Mesendoderm (in vitro differentiated cells): ENCODE measurements at regions not wholly inside any gene's neighbourhood (a gene's known extent, or its start where the extent isn't known, plus 50 kb on each side); places are given as distances from the start of the nearest gene placed in this dataset.

Experiments
- DNase-seq: peaks from one replicate; pipeline ENCODE4 v3.0.0; 2013
- H2AK5ac ChIP-seq: 2 replicates; pipeline ENCODE4 v1.6.1; 2013; ENCODE audit warnings: low read length, inconsistent platforms
- H2BK120ac ChIP-seq: 2 replicates; pipeline ENCODE4 v1.6.1; 2013; ENCODE audit warnings: low read depth, mild to moderate bottlenecking, low read length, moderate library complexity, mixed read lengths
- H2BK15ac ChIP-seq: replicated peaks from 2 replicates; pipeline ENCODE4 v1.6.1; 2013; ENCODE audit warnings: low read depth, mild to moderate bottlenecking, moderate library complexity
- H2BK5ac ChIP-seq: 2 replicates; pipeline ENCODE4 v1.6.1; 2013; ENCODE audit warnings: low read length, inconsistent platforms
- H3K18ac ChIP-seq: 2 replicates; pipeline ENCODE4 v1.6.1; 2013; ENCODE audit warnings: mild to moderate bottlenecking, low read length, mixed read lengths
- H3K23ac ChIP-seq: one replicate; pipeline ENCODE4 v1.6.1; 2013; ENCODE audit warnings: low read length
- H3K27ac ChIP-seq: 2 replicates; pipeline ENCODE4 v1.5.1; 2013; ENCODE audit warnings: low read depth, mild to moderate bottlenecking, inconsistent platforms, low read length, moderate library complexity
- H3K27me3 ChIP-seq: 2 replicates; pipeline ENCODE4 v1.6.1; 2013; ENCODE audit warnings: low read length, control low read depth, mild to moderate bottlenecking, inconsistent platforms; ENCODE audit not compliant: insufficient read depth, poor library complexity
- H3K36me3 ChIP-seq: 2 replicates; pipeline ENCODE4 v1.6.1; 2013; ENCODE audit warnings: low read length, inconsistent platforms; ENCODE audit not compliant: control insufficient read depth, insufficient read depth
- H3K4ac ChIP-seq: one replicate; pipeline ENCODE4 v1.6.1; 2013; ENCODE audit warnings: low read depth, mild to moderate bottlenecking, low read length, moderate library complexity
- H3K4me1 ChIP-seq: 2 replicates; pipeline ENCODE4 v1.6.1; 2013; ENCODE audit warnings: low read depth, low read length, inconsistent platforms; ENCODE audit not compliant: control insufficient read depth
- H3K4me2 ChIP-seq: 2 replicates; pipeline ENCODE4 v1.6.1; 2013; ENCODE audit warnings: low read length
- H3K4me3 ChIP-seq: 2 replicates; pipeline ENCODE4 v1.5.1; 2013; ENCODE audit warnings: mild to moderate bottlenecking, low read length
- H3K56ac ChIP-seq: one replicate; pipeline ENCODE4 v1.6.1; 2013; ENCODE audit warnings: low read length
- H3K79me1 ChIP-seq: 2 replicates; pipeline ENCODE4 v1.6.1; 2013; ENCODE audit warnings: low read length, inconsistent platforms
- H3K79me2 ChIP-seq: 2 replicates; pipeline ENCODE4 v1.6.1; 2013; ENCODE audit warnings: mild to moderate bottlenecking, low read length; ENCODE audit not compliant: control insufficient read depth, insufficient read depth
- H3K9ac ChIP-seq: 2 replicates; pipeline ENCODE4 v1.6.1; 2013; ENCODE audit warnings: low read length, inconsistent platforms
- H4K5ac ChIP-seq: one replicate; pipeline ENCODE4 v1.6.1; 2013; ENCODE audit warnings: low read length
- H4K8ac ChIP-seq: one replicate; pipeline ENCODE4 v1.6.1; 2013; ENCODE audit warnings: low read depth, mild to moderate bottlenecking, control low read depth, low read length, moderate library complexity
- WGBS: extraction: QIAGEN DNeasy Blood & Tissue Kit; methylation state at CpG from one replicate; pipeline ENCODE4 v1.1.7; 2013; ENCODE audit warnings: low lambda C conversion rate, missing lambda C conversion rate; ENCODE audit not compliant: insufficient coverage; ENCODE audit errors: extremely low coverage; 5-methylcytosine and 5-hydroxymethylcytosine counted together

GRCh38 chr21:16891821-16892220, 621.0 kb upstream of the CXADR start:
- DNase-seq = peak; percentile 76
- Histone ChIP-seq H3K79me1 (no peaks in the 10 kb centered on the region), H2AK5ac (no peak overlapping the region), H4K5ac (no peak overlapping the region), H3K56ac (no peak overlapping the region), H3K27ac (no peak overlapping the region), H3K79me2 (no peaks in the 10 kb centered on the region), H3K4me3 (no peak overlapping the region), H3K27me3 (no peaks in the 10 kb centered on the region), H4K8ac (no peak overlapping the region), H2BK120ac (no peak overlapping the region), H3K4ac (no peak overlapping the region), H3K4me2 (no peak overlapping the region), H2BK15ac (no peak overlapping the region), H2BK5ac (no peak overlapping the region), H3K23ac (no peak overlapping the region), H3K9ac (no peak overlapping the region), H3K36me3 (no peaks in the 10 kb centered on the region), H3K4me1 (no peaks in the 10 kb centered on the region), H3K18ac (no peak overlapping the region)
- WGBS = no CpG with 5 or more reads among the region's 1 CpG

- Histone ChIP-seq H3K79me2 (no peaks in the 10 kb centered on the region), H2BK15ac (no peak overlapping the region), H4K5ac (no peak overlapping the region), H3K9ac (no peak overlapping the region), H3K4me3 (no peak overlapping the region), H3K4me1 (no peaks in the 10 kb centered on the region), H2BK120ac (no peak overlapping the region), H3K27ac (no peak overlapping the region), H3K79me1 (no peaks in the 10 kb centered on the region), H3K18ac (no peak overlapping the region), H4K8ac (no peak overlapping the region), H2BK5ac (no peak overlapping the region), H2AK5ac (no peak overlapping the region), H3K4me2 (no peak overlapping the region), H3K23ac (no peak overlapping the region), H3K56ac (no peak overlapping the region), H3K27me3 (no peaks in the 10 kb centered on the region), H3K4ac (no peak overlapping the region), H3K36me3 (no peaks in the 10 kb centered on the region)
- DNase-seq = no peak
- no CpG with 5 or more reads among the region's 1 CpG for WGBS
Observed at GRCh38 chr21:16900685-16901084, 612.2 kb upstream of the CXADR start.

GRCh38 chr21:16908077-16908476, 604.8 kb upstream of the CXADR start:
- no peak overlapping the region for H3K4me3 ChIP-seq
- H2AK5ac ChIP-seq = no peak overlapping the region
- H4K8ac ChIP-seq = no peak overlapping the region
- H3K56ac ChIP-seq = no peak overlapping the region
- H3K27me3 ChIP-seq = no peaks in the 10 kb centered on the region
- H2BK5ac ChIP-seq = no peak overlapping the region
- WGBS = no CpG with 5 or more reads among the region's 1 CpG
- H3K36me3 ChIP-seq = no peaks in the 10 kb centered on the region
- H4K5ac ChIP-seq = no peak overlapping the region
- H3K4ac ChIP-seq = no peak overlapping the region
- H2BK120ac ChIP-seq = no peak overlapping the region
- H3K27ac ChIP-seq = no peak overlapping the region
- H3K79me1 ChIP-seq = no peaks in the 10 kb centered on the region
- no peak overlapping the region for H3K23ac ChIP-seq
- no peak overlapping the region for H2BK15ac ChIP-seq
- H3K79me2 ChIP-seq = no peaks in the 10 kb centered on the region
- H3K4me1 ChIP-seq = no peaks in the 10 kb centered on the region
- no peak overlapping the region for H3K9ac ChIP-seq
- no peak overlapping the region for H3K18ac ChIP-seq
- DNase-seq = no peak
- no peak overlapping the region for H3K4me2 ChIP-seq

GRCh38 chr21:16910435-16911165, 602.2 kb upstream of the CXADR start:
- no peaks in the 10 kb centered on the region for H3K4me1 ChIP-seq
- H4K5ac ChIP-seq = no peak overlapping the region
- H3K79me2 ChIP-seq = no peaks in the 10 kb centered on the region
- no peak overlapping the region for H3K23ac ChIP-seq
- no CpG with 5 or more reads among the region's 4 CpGs for WGBS
- no peak overlapping the region for H2AK5ac ChIP-seq
- H3K27me3 ChIP-seq = no peaks in the 10 kb centered on the region
- H2BK120ac ChIP-seq = no peak overlapping the region
- no peak overlapping the region for H3K4ac ChIP-seq
- H3K36me3 ChIP-seq = no peaks in the 10 kb centered on the region
- no peak overlapping the region for H2BK5ac ChIP-seq
- no peak for DNase-seq
- H3K9ac ChIP-seq = no peak overlapping the region
- no peak overlapping the region for H3K18ac ChIP-seq
- no peaks in the 10 kb centered on the region for H3K79me1 ChIP-seq
- no peak overlapping the region for H3K4me2 ChIP-seq
- H4K8ac ChIP-seq = no peak overlapping the region
- H2BK15ac ChIP-seq = no peak overlapping the region
- no peak overlapping the region for H3K4me3 ChIP-seq
- H3K27ac ChIP-seq = no peak overlapping the region
- no peak overlapping the region for H3K56ac ChIP-seq

- H2BK15ac ChIP-seq = no peak overlapping the region
- no peaks in the 10 kb centered on the region for H3K79me2 ChIP-seq
- DNase-seq = no peak
- H4K8ac ChIP-seq = no peak overlapping the region
- no peak overlapping the region for H3K23ac ChIP-seq
- no peaks in the 10 kb centered on the region for H3K27me3 ChIP-seq
- H3K27ac ChIP-seq = no peak overlapping the region
- no peak overlapping the region for H3K4ac ChIP-seq
- H3K56ac ChIP-seq = no peak overlapping the region
- H3K79me1 ChIP-seq = no peaks in the 10 kb centered on the region
- no peak overlapping the region for H2BK5ac ChIP-seq
- H2AK5ac ChIP-seq = no peak overlapping the region
- no peak overlapping the region for H3K4me2 ChIP-seq
- WGBS = no CpG with 5 or more reads among the region's 1 CpG
- no peak overlapping the region for H3K4me3 ChIP-seq
- no peak overlapping the region for H4K5ac ChIP-seq
- no peak overlapping the region for H2BK120ac ChIP-seq
- no peak overlapping the region for H3K18ac ChIP-seq
- no peaks in the 10 kb centered on the region for H3K4me1 ChIP-seq
- no peaks in the 10 kb centered on the region for H3K36me3 ChIP-seq
- H3K9ac ChIP-seq = no peak overlapping the region
Observed at GRCh38 chr21:16911166-16911607, 601.7 kb upstream of the CXADR start.

- WGBS = no CpG with 5 or more reads among the region's 2 CpGs
- DNase-seq = no peak
Observed at GRCh38 chr21:16912075-16912474, 600.8 kb upstream of the CXADR start.

More at GRCh38 chr21:16912075-16912474, 600.8 kb upstream of the CXADR start:
- Histone ChIP-seq H4K5ac (no peak overlapping the region), H3K4ac (no peak overlapping the region), H4K8ac (no peak overlapping the region), H2AK5ac (no peak overlapping the region), H2BK120ac (no peak overlapping the region), H3K4me2 (no peak overlapping the region), H3K4me1 (no peaks in the 10 kb centered on the region), H3K27me3 (no peaks in the 10 kb centered on the region), H3K23ac (no peak overlapping the region), H3K79me1 (no peaks in the 10 kb centered on the region), H3K9ac (no peak overlapping the region), H3K27ac (no peak overlapping the region), H3K4me3 (no peak overlapping the region), H2BK15ac (no peak overlapping the region), H3K56ac (no peak overlapping the region), H3K18ac (no peak overlapping the region), H3K36me3 (no peaks in the 10 kb centered on the region), H3K79me2 (no peaks in the 10 kb centered on the region), H2BK5ac (no peak overlapping the region)
